ENCODE measurements at regions not wholly inside any gene's neighbourhood (a gene's known extent, or its start where the extent isn't known, plus 50 kb on each side); places are given as distances from the start of the nearest gene placed in this dataset.
A peak's percentile ranks its signal among the peaks of the same experiment; 100 is the strongest.

- no peak for DNase-seq (ENCODE audit: low spot score)
- ChIA-PET CTCF (no interaction called here), POLR2A (ENCODE audit: low non-redundant PET) (interaction anchor here (0.5 kb wide), 1 partner anchor 205 kb away, joined by 3 read pairs; no protein-coding TSS in a partner anchor)
- TF ChIP-seq, protein P1, sequence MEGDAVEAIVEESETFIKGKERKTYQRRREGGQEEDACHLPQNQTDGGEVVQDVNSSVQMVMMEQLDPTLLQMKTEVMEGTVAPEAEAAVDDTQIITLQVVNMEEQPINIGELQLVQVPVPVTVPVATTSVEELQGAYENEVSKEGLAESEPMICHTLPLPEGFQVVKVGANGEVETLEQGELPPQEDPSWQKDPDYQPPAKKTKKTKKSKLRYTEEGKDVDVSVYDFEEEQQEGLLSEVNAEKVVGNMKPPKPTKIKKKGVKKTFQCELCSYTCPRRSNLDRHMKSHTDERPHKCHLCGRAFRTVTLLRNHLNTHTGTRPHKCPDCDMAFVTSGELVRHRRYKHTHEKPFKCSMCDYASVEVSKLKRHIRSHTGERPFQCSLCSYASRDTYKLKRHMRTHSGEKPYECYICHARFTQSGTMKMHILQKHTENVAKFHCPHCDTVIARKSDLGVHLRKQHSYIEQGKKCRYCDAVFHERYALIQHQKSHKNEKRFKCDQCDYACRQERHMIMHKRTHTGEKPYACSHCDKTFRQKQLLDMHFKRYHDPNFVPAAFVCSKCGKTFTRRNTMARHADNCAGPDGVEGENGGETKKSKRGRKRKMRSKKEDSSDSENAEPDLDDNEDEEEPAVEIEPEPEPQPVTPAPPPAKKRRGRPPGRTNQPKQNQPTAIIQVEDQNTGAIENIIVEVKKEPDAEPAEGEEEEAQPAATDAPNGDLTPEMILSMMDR (conservative IDR thresholded peaks at IDR 0.05; ENCODE audit: low read depth) = no peak
- no peak overlapping the region for H3K27ac ChIP-seq
Observed at GRCh38 chr2:30380824-30381223, 66.2 kb upstream of the LCLAT1 start.

GRCh38 chr2:30382162-30382783 is 64.8 kb upstream of the LCLAT1 start:
- ChIA-PET CTCF (no interaction called here), POLR2A (ENCODE audit: low non-redundant PET) (no interaction called here)
- TF ChIP-seq, protein P1 (conservative IDR thresholded peaks at IDR 0.05; ENCODE audit: low read depth) = no peak
- H3K27ac ChIP-seq = no peak overlapping the region
- no peak for DNase-seq (ENCODE audit: low spot score)

DNA sequence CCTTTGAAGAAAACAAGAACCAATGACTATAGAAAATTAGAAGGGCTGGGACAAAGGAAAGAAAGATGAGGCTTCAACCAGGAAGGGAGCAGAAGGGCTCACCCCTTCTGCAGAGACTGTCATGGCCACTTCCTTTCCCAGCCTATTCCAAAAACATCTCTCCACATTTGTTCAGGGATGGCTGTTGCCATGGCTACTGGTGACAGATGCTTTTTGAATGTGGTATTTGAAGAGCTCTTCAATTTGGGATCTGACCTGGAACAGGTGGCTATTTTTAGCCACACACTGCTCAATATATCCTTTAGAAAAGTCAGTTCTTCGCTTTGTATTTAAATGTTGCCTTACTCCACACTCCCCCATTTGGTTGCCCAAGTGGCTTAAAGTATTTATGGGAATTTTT is 64.1 kb upstream of the LCLAT1 start:
- CTCF ChIA-PET = interaction anchor here (0.7 kb wide), 1 partner anchor 566 kb away, joined by 3 read pairs; no protein-coding TSS in a partner anchor
- no peak for DNase-seq (ENCODE audit: low spot score)
- TF ChIP-seq, protein P1 (conservative IDR thresholded peaks at IDR 0.05; ENCODE audit: low read depth) = no peak
- no peak overlapping the region for H3K27ac ChIP-seq
- POLR2A ChIA-PET (ENCODE audit: low non-redundant PET) = no interaction called here

DNA sequence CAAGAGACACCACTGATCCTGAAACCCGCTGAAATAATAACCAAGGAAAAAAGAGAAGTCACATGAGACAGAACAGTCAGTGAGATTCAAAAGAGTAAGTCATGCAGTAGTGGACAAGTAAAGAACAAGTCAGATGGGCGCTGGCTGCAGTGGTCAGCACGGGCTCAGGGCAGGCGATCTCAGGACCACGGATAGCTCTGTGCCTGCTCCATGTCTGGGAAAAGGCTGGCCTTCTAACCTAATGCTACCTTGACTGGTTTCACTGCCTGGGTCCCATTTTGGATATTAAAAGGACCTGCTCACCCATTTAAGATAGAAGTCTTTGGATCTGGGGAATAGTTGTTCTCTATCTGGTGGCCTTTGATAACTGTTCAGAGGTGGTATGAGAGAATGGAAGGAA is 61.7 kb upstream of the LCLAT1 start:
- H3K27ac ChIP-seq = no peak overlapping the region
- CTCF ChIA-PET = interaction anchor here (0.6 kb wide), 1 partner anchor 752 kb away, joined by 4 read pairs; no protein-coding TSS in a partner anchor
- DNase-seq (ENCODE audit: low spot score) = peak; percentile 8
- POLR2A ChIA-PET (ENCODE audit: low non-redundant PET) = no interaction called here
- TF ChIP-seq, protein P1 (conservative IDR thresholded peaks at IDR 0.05; ENCODE audit: low read depth) = no peak

- ChIA-PET POLR2A (ENCODE audit: low non-redundant PET) (no interaction called here), CTCF (interaction anchor here (0.5 kb wide), 1 partner anchor 114 kb away, joined by 3 read pairs; no protein-coding TSS in a partner anchor)
- DNase-seq (ENCODE audit: low spot score) = no peak
- no peak overlapping the region for H3K27ac ChIP-seq
- TF ChIP-seq, protein P1 (conservative IDR thresholded peaks at IDR 0.05; ENCODE audit: low read depth) = no peak
Observed at GRCh38 chr2:30392097-30392496, 54.9 kb upstream of the LCLAT1 start.

DNA sequence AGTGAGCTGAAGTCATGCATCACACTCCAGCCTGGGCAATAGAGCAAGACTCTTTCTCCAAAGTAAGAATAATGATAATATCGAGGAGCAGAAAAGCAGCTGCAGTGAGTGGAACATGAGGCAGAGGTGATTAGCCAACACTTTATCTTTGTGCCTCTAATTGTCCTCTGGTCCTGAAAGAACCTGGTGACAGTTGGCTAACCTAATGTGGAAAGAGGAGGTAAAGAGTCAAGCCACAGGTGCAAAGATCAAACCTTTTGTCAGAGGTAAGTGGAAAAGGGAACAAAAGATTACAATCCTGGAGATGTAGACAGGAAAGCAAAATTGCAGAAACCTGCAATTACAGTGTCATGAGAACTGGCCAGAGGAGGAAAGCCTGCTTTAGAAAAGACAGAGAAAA is 53.5 kb upstream of the LCLAT1 start:
- no peak for DNase-seq (ENCODE audit: low spot score)
- ChIA-PET CTCF (interaction anchor here (0.6 kb wide), 2 partner anchors 21 to 23 kb away, joined by 3 to 5 read pairs; no protein-coding TSS in a partner anchor), POLR2A (ENCODE audit: low non-redundant PET) (no interaction called here)
- no peak overlapping the region for H3K27ac ChIP-seq
- TF ChIP-seq, protein P1 (conservative IDR thresholded peaks at IDR 0.05; ENCODE audit: low read depth) = no peak

Data from RWPE1 (cell line).